Esophagus muscularis mucosa (tissue), 4 donors: ENCODE measurements at regions not wholly inside any gene's neighbourhood (a gene's known extent, or its start where the extent isn't known, plus 50 kb on each side); places are given as distances from the start of the nearest gene placed in this dataset.

Source experiments
- DNase-seq: peaks from one replicate; pipeline ENCODE4 v3.0.0-alpha.2; 2017; ENCODE audit errors: extremely low spot score
- H3K27ac ChIP-seq, 4 donors: fragments of 200-600 bp; sonication (generic); replicated peaks in 1 of 4; 1 replicate in 3 of 4; 2 replicates in 1 of 4; pipeline ENCODE4 v1.5.1; 2016 to 2019; ENCODE audit warnings: mild to moderate bottlenecking in 1 of 4
- H3K27me3 ChIP-seq, 4 donors: fragments of 200-600 bp; sonication (generic); one replicate each; pipeline versions ENCODE4 v1.5.1 to v1.6.0; 2016 to 2019
- H3K36me3 ChIP-seq, 4 donors: fragments of 200-600 bp; sonication (generic); one replicate each; pipeline ENCODE4 v1.5.1; 2016 to 2019
- H3K4me1 ChIP-seq, 4 donors: fragments of 200-600 bp; sonication (generic); one replicate each; pipeline ENCODE4 v1.5.1; 2016 to 2019
- H3K4me3 ChIP-seq, 4 donors: fragments of 200-600 bp; sonication (generic); 1 replicate in 2 of 4; 2 replicates in 2 of 4; pipeline ENCODE4 v1.5.1; 2016 to 2019; ENCODE audit warnings: mild to moderate bottlenecking in 4 of 4, moderate library complexity in 1 of 4
- H3K9me3 ChIP-seq, 4 donors: fragments of 200-600 bp; sonication (generic); 1 replicate in 3 of 4; 2 replicates in 1 of 4; pipeline ENCODE4 v1.5.1; 2016 to 2019
- EP300 ChIP-seq: sonication (generic); formaldehyde crosslinking; IDR thresholded peaks from one replicate; pipeline ENCODE4 v1.6.1; 2017; ENCODE audit warnings: antibody characterized with exemption
- POLR2A ChIP-seq: fragments of 450-650 bp; IDR thresholded peaks from one replicate; pipeline ENCODE4 v1.6.1; 2017; ENCODE audit warnings: antibody characterized with exemption, moderate library complexity, mild to moderate bottlenecking, low read depth
- POLR2AphosphoS5 ChIP-seq, 2 donors: sonication (generic); formaldehyde crosslinking; IDR thresholded peaks; one replicate each; pipeline ENCODE4 v1.6.1; 2017; ENCODE audit warnings: antibody characterized with exemption in 2 of 2
- WGBS: methylation state at CpG from one replicate; pipeline ENCODE4 v1.1.5; 2018; 5-methylcytosine and 5-hydroxymethylcytosine counted together
- intact Hi-C: fragments of 100-400 bp; cut with DNase I; formaldehyde crosslinking; loops from one replicate; pipeline ENCODE4 v1.15.1; 2023
- TF ChIP-seq, protein P1 (sequence below), 3 experiments: fragments of 200-600 bp in 2 of 3; fragments of 450-650 bp in 1 of 3; sonication (generic) in 2 of 3; IDR thresholded peaks; one replicate each; pipeline ENCODE4 v1.5.1; 2017 to 2019; ENCODE audit warnings: antibody characterized with exemption in 3 of 3, mild to moderate bottlenecking in 2 of 3, moderate library complexity in 1 of 3

DNA sequence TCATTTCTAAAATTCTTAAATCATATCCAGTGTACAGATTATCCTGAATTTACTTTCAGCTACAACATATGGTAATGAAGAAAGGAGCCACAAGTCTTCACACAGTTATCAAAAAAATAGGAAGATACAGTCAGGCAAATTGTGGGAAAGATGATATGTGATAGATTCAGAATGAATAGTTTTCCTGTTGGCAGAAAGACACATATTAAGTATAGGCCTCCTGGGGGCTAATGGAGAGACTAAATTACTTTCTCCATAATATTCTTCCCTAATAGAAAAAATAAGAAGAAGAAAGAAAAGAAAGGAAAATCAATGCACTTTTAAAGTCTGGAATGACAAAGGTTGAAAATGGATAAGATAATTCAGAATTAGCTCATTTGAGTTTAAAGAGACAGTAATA lies 2073.5 kb downstream of the LRRC4C start:
- Histone ChIP-seq H3K9me3 (peaks cover 0 to 5% (median 0%) of the 10 kb centered on the region in 4 donors), H3K4me1 (no peaks in the 10 kb centered on the region), H3K36me3 (no peaks in the 10 kb centered on the region), H3K27me3 (no peaks in the 10 kb centered on the region), H3K4me3 (no peak overlapping the region), H3K27ac (no peak overlapping the region)
- no peak for DNase-seq
- intact Hi-C loops, result no loop called here
- TF ChIP-seq EP300 (no peak), POLR2A (no peak), POLR2AphosphoS5 (IDR thresholded peaks at IDR 0.05) (no peak)
- TF ChIP-seq, protein P1, sequence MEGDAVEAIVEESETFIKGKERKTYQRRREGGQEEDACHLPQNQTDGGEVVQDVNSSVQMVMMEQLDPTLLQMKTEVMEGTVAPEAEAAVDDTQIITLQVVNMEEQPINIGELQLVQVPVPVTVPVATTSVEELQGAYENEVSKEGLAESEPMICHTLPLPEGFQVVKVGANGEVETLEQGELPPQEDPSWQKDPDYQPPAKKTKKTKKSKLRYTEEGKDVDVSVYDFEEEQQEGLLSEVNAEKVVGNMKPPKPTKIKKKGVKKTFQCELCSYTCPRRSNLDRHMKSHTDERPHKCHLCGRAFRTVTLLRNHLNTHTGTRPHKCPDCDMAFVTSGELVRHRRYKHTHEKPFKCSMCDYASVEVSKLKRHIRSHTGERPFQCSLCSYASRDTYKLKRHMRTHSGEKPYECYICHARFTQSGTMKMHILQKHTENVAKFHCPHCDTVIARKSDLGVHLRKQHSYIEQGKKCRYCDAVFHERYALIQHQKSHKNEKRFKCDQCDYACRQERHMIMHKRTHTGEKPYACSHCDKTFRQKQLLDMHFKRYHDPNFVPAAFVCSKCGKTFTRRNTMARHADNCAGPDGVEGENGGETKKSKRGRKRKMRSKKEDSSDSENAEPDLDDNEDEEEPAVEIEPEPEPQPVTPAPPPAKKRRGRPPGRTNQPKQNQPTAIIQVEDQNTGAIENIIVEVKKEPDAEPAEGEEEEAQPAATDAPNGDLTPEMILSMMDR (IDR thresholded peaks at IDR 0.05), result no peak

DNA sequence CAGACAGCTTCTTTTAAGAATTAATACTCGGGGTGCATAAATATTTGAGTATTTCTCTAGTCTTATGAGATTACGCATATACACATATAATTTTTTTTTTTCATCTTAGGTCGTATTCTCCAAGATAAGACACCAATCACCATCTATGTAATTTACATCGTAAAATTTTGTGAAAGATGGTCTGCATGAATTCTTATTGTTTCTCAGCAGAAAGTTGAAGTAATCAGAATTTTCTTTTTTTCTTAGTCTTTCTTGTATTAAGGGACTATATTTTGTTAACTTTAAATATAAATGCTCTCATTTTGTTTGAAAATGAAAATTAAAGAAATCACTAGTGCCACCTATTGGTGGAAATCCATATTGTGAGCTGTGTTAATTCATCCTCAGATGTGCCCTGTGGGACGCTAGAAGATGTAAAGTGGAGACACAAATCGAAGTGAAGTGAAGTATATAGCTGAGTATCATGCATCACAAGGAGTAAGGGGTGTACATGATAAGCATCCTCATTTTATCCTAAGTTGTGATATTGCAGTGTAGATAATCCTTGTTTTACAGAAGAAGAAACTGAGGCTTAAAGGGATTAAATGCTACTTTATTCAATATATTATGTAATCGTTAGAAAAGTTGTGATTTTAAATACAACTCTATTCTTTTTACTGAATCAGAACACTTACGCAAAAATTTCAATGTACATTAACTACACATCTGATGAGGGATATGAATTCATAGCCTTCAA lies 2084.3 kb downstream of the LRRC4C start:
- intact Hi-C loops, result loop anchor here (10.0 kb wide), 1 partner anchor 920 kb away; no protein-coding TSS in a partner anchor
- DNase-seq, result no peak
- 49% methylated on average over 8 of the region's 8 CpGs for WGBS
- H3K4me1 ChIP-seq, result no peaks in the 10 kb centered on the region
- H3K9me3 ChIP-seq, result no peaks in the 10 kb centered on the region
- no peak overlapping the region for H3K27ac ChIP-seq
- TF ChIP-seq, protein P1 (IDR thresholded peaks at IDR 0.05), result peak; percentile 24 to 56 (median 40)
- no peak for TF ChIP-seq POLR2A
- H3K4me3 ChIP-seq, result no peak overlapping the region
- H3K36me3 ChIP-seq, result no peaks in the 10 kb centered on the region
- no peaks in the 10 kb centered on the region for H3K27me3 ChIP-seq

DNA sequence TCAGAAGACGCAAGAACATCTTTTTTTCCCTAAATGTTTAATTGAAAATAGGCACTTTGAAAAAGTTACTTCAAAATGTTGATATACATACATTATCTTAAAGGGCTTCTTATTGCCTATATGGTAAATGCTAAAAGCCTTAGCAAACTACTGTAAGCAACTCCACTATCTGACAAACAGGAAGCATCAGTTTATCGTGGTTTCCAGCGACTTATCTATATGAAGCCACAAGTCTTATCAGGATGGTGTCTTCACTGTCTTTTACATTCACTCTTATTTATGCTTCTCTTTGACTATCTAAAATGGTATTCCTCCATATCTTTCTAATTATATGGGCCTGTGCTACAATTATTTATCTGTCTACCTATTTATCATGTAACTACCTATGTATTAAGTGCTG lies 2091.9 kb downstream of the LRRC4C start:
- intact Hi-C loops, result no loop called here
- TF ChIP-seq POLR2AphosphoS5 (IDR thresholded peaks at IDR 0.05) (no peak), POLR2A (no peak), EP300 (no peak)
- TF ChIP-seq, protein P1 (IDR thresholded peaks at IDR 0.05), result no peak
- DNase-seq, result no peak

DNA sequence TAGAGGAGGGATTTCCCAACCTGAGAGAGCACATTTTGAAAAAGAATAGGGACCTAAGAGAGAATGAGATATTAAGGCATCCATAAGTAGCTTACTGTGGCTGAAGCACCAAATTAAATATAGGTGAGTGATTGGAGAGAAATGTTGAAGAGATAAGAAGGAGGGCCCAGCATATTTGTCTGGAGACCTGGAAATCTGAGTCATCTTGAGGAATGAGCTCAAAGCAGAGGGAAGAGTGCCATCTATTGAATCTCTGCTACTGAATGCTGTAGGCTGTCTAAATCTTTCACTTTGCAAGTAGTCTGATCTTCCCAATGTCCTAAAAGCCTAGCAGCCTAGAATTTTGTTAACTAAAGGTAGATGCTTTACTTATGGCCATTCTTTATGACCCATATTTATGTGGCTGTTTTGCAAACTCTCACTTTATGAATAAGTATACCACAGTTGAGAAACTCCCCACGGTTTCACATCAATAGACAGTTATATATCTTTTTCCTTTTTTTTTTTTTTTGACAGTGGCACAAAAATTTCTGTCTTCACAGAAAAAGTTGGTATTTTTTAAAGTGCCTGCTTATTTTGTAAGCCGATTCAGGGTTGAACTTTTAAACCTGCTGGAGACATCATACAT lies 2093.5 kb downstream of the LRRC4C start:
- Histone ChIP-seq H3K4me3 (no peak overlapping the region), H3K27ac (no peak overlapping the region), H3K4me1 (no peaks in the 10 kb centered on the region), H3K27me3 (no peaks in the 10 kb centered on the region), H3K36me3 (no peaks in the 10 kb centered on the region), H3K9me3 (no peaks in the 10 kb centered on the region)
- TF ChIP-seq POLR2A, result no peak
- TF ChIP-seq, protein P1 (IDR thresholded peaks at IDR 0.05), result no peak
- no peak for TF ChIP-seq POLR2AphosphoS5 (IDR thresholded peaks at IDR 0.05)
- TF ChIP-seq EP300, result no peak
- intact Hi-C loops, result no loop called here
- no peak for DNase-seq
- 70% methylated on average over 2 of the region's 2 CpGs for WGBS

More for the DNA sequence above, 2091.9 kb downstream of the LRRC4C start:
- H3K4me3 ChIP-seq, result no peak overlapping the region
- 86% methylated on average over 3 of the region's 3 CpGs for WGBS
- H3K9me3 ChIP-seq, result no peaks in the 10 kb centered on the region
- no peaks in the 10 kb centered on the region for H3K27me3 ChIP-seq
- H3K36me3 ChIP-seq, result no peaks in the 10 kb centered on the region
- H3K27ac ChIP-seq, result no peak overlapping the region
- H3K4me1 ChIP-seq, result no peaks in the 10 kb centered on the region
